CD14-positive monocyte (primary cell): ENCODE measurements at regions not wholly inside any gene's neighbourhood (a gene's known extent, or its start where the extent isn't known, plus 50 kb on each side); places are given as distances from the start of the nearest gene placed in this dataset.

Experiments
- DNase-seq, 3 donors: peaks; one replicate each; pipeline ENCODE4 v3.0.0-alpha.2; 2011 to 2022
- H2AFZ ChIP-seq: 2 replicates; pipeline ENCODE4 v1.6.0; 2012; ENCODE audit warnings: mild to moderate bottlenecking, low read depth, low read length, inconsistent platforms; ENCODE audit not compliant: insufficient read depth, poor library complexity, severe bottlenecking
- H3K27ac ChIP-seq, 2 donors: 1 replicate in 1 of 2; 2 replicates in 1 of 2; pipeline ENCODE4 v1.5.1; 2012 to 2013; ENCODE audit warnings: low read length in 2 of 2, control low read depth in 1 of 2, inconsistent platforms in 1 of 2, low read depth in 1 of 2, mild to moderate bottlenecking in 1 of 2
- H3K27me3 ChIP-seq, 2 donors: one replicate each; pipeline versions ENCODE4 v1.6.0 to v1.6.1; 2011 to 2013; ENCODE audit warnings: low read length in 2 of 2; ENCODE audit not compliant: control insufficient read depth in 2 of 2, insufficient read depth in 2 of 2
- H3K36me3 ChIP-seq, 2 donors: replicated peaks in 1 of 2; 1 replicate in 1 of 2; 2 replicates in 1 of 2; pipeline versions ENCODE4 v1.5.1 to v1.6.1; 2012 to 2013; ENCODE audit warnings: low read length in 2 of 2, control low read depth in 1 of 2, inconsistent platforms in 1 of 2, mild to moderate bottlenecking in 1 of 2; ENCODE audit not compliant: insufficient read depth in 2 of 2, control insufficient read depth in 1 of 2
- H3K4me1 ChIP-seq, 2 donors: 1 replicate in 1 of 2; 2 replicates in 1 of 2; pipeline versions ENCODE4 v1.5.1 to v1.6.1; 2012 to 2013; ENCODE audit warnings: low read length in 2 of 2, control low read depth in 1 of 2, inconsistent platforms in 1 of 2, mild to moderate bottlenecking in 1 of 2, moderate library complexity in 1 of 2; ENCODE audit not compliant: insufficient read depth in 2 of 2, control insufficient read depth in 1 of 2
- H3K4me2 ChIP-seq: replicated peaks from 2 replicates; pipeline ENCODE3; 2012; ENCODE audit warnings: low read length, moderate library complexity, mild to moderate bottlenecking; ENCODE audit not compliant: poor library complexity, severe bottlenecking; ENCODE audit errors: extremely low read depth
- H3K4me3 ChIP-seq, 3 experiments: fragments of 200-600 bp in 1 of 3; sonication (generic) in 1 of 3; replicated peaks in 1 of 3; 1 replicate in 2 of 3; 2 replicates in 1 of 3; pipeline ENCODE4 v1.5.1; 2011 to 2013; ENCODE audit warnings: low read length in 3 of 3, mild to moderate bottlenecking in 3 of 3, control low read depth in 2 of 3, low read depth in 2 of 3, inconsistent platforms in 1 of 3, moderate library complexity in 1 of 3
- H3K79me2 ChIP-seq: 2 replicates; pipeline ENCODE4 v1.6.0; 2012; ENCODE audit warnings: mild to moderate bottlenecking, control low read depth, inconsistent platforms, low read length, moderate library complexity; ENCODE audit not compliant: insufficient read depth
- H3K9ac ChIP-seq: 2 replicates; pipeline ENCODE4 v1.6.0; 2017; ENCODE audit warnings: low read length, mild to moderate bottlenecking; ENCODE audit not compliant: insufficient read depth, poor library complexity, severe bottlenecking
- H3K9me3 ChIP-seq, 2 donors: replicated peaks in 1 of 2; 1 replicate in 1 of 2; 2 replicates in 1 of 2; pipeline versions ENCODE4 v1.5.1 to v1.6.1; 2012 to 2013; ENCODE audit warnings: low read length in 2 of 2, control low read depth in 1 of 2; ENCODE audit not compliant: control insufficient read depth in 1 of 2, insufficient read depth in 1 of 2
- H4K20me1 ChIP-seq: 2 replicates; pipeline ENCODE4 v1.6.0; 2012; ENCODE audit warnings: mild to moderate bottlenecking, low read length, control low read depth, moderate library complexity; ENCODE audit not compliant: insufficient read depth
- H3K27ac Mint-ChIP-seq, 7 donors: one replicate each; pipeline ENCODE4 v1.8.0; 2020; ENCODE audit warnings: mild to moderate bottlenecking in 7 of 7, mixed read lengths in 7 of 7, moderate library complexity in 6 of 7, inconsistent platforms in 2 of 7
- H3K27me3 Mint-ChIP-seq, 3 donors: one replicate each; pipeline ENCODE4 v1.8.0; 2021 to 2022; ENCODE audit warnings: low read depth in 3 of 3, mild to moderate bottlenecking in 3 of 3, mixed read lengths in 3 of 3, moderate library complexity in 3 of 3, inconsistent platforms in 1 of 3
- H3K36me3 Mint-ChIP-seq, 2 donors: one replicate each; pipeline ENCODE4 v1.8.0; 2020; ENCODE audit warnings: mixed read lengths in 2 of 2, inconsistent platforms in 1 of 2, mild to moderate bottlenecking in 1 of 2
- H3K4me1 Mint-ChIP-seq: one replicate; pipeline ENCODE4 v1.8.0; 2020; ENCODE audit warnings: mild to moderate bottlenecking, mixed read lengths
- H3K4me3 Mint-ChIP-seq, 2 donors: one replicate each; pipeline ENCODE4 v1.8.0; 2020; ENCODE audit warnings: mild to moderate bottlenecking in 2 of 2, mixed read lengths in 2 of 2, moderate library complexity in 1 of 2
- H3K9me3 Mint-ChIP-seq, 7 donors: one replicate each; pipeline ENCODE4 v1.8.0; 2020 to 2022; ENCODE audit warnings: mixed read lengths in 7 of 7, mild to moderate bottlenecking in 6 of 7, moderate library complexity in 6 of 7, inconsistent platforms in 2 of 7
- CTCF ChIP-seq: fragments of 200-600 bp; IDR thresholded peaks from one replicate; pipeline ENCODE4 v1.8.0; 2022; ENCODE audit warnings: antibody characterized with exemption, mild to moderate bottlenecking
- WGBS: methylation state at CpG from one replicate; pipeline ENCODE4 v1.1.5; 2013; ENCODE audit warnings: missing lambda C conversion rate; ENCODE audit not compliant: insufficient coverage; 5-methylcytosine and 5-hydroxymethylcytosine counted together
- intact Hi-C, 2 donors: fragments of 100-400 bp; cut with micrococcal nuclease; formaldehyde crosslinking; loops; one replicate each; pipeline versions ENCODE4 v1.15.0 to v1.15.1; 2023

DNA sequence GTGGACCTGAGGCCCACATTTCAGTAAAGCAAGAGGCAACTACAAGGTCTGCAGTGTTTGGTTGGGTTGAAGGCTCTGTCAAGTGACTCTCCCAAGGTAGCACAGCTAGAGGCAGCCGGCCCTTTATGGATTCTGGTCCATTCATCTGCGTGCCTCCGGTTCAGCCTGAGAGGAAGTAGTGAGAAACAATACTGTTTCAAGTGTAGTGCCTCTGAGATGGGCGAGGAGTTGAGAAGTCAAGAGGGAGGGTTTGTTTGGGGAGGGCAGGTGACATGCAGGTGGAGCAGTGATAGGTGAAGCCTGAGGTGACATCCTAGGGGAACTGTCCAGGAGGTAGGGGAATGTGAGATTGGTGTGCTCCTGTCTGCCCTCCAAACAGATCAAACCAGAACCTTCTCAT, 933.5 kb downstream of the VRK1 start:
- no peak for DNase-seq
- TF ChIP-seq CTCF, result no peak
- intact Hi-C loops, result no loop called here
- Histone ChIP-seq H3K27ac (no peak overlapping the region), H3K4me2 (no peak overlapping the region), H3K9me3 (no peaks in the 10 kb centered on the region), H3K4me3 (no peak overlapping the region), H3K36me3 (no peaks in the 10 kb centered on the region), H3K9ac (no peak overlapping the region), H3K4me1 (no peaks in the 10 kb centered on the region), H4K20me1 (no peaks in the 10 kb centered on the region), H3K79me2 (no peaks in the 10 kb centered on the region), H2AFZ (no peak overlapping the region), H3K27me3 (no peaks in the 10 kb centered on the region)
- Mint-ChIP-seq H3K27me3 (peaks cover 0 to 1% (median 1%) of the 10 kb centered on the region in 3 donors), H3K4me3 (no peak overlapping the region), H3K36me3 (no peaks in the 10 kb centered on the region), H3K27ac (peak overlapping the region in 1 of 7 donors; percentile 23), H3K9me3 (peaks cover 0 to 3% (median 1%) of the 10 kb centered on the region in 7 donors), H3K4me1 (peaks cover 5% of the 10 kb centered on the region)
- 83% methylated on average over 2 of the region's 4 CpGs for WGBS

DNA sequence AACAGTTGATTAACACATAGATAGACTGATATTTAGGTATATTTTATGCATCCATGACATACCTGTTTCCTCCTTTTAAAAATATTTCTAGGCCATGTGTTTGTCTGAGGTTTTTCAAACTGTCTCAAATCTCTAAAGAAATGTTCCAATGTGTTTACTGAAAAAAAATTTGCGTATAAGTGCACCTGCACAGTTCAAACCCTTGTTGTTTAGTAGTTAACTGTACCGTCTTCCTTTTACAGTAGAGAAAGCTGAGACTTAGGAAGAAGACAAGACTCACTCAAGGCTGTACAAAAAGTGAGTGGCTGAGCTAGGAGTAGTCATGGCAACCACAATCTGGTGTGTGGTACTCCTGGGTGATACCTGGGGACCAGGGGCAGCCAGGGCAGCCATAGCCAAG, 934.6 kb downstream of the VRK1 start:
- H3K36me3 Mint-ChIP-seq, result no peaks in the 10 kb centered on the region
- TF ChIP-seq CTCF, result no peak
- no peak overlapping the region for H3K4me2 ChIP-seq
- peaks cover 2% of the 10 kb centered on the region for H3K4me1 Mint-ChIP-seq
- no peaks in the 10 kb centered on the region for H3K9me3 ChIP-seq
- no peak overlapping the region for H3K4me3 Mint-ChIP-seq
- peaks cover 0 to 1% (median 1%) of the 10 kb centered on the region in 3 donors for H3K27me3 Mint-ChIP-seq
- no peak overlapping the region for H3K4me3 ChIP-seq
- H3K27me3 ChIP-seq, result no peaks in the 10 kb centered on the region
- no peaks in the 10 kb centered on the region for H3K79me2 ChIP-seq
- DNase-seq, result no peak
- H3K9me3 Mint-ChIP-seq, result peaks cover 0 to 4% (median 2%) of the 10 kb centered on the region in 7 donors
- no peak overlapping the region for H3K27ac ChIP-seq
- no peak overlapping the region for H2AFZ ChIP-seq
- H3K27ac Mint-ChIP-seq, result no peak overlapping the region
- H3K9ac ChIP-seq, result no peak overlapping the region
- no CpG with 5 or more reads among the region's 2 CpGs for WGBS
- H4K20me1 ChIP-seq, result no peaks in the 10 kb centered on the region
- no peaks in the 10 kb centered on the region for H3K36me3 ChIP-seq
- intact Hi-C loops, result no loop called here
- no peaks in the 10 kb centered on the region for H3K4me1 ChIP-seq
